Endothelial cell of umbilical vein (primary cell): ENCODE measurements at regions not wholly inside any gene's neighbourhood (a gene's known extent, or its start where the extent isn't known, plus 50 kb on each side); places are given as distances from the start of the nearest gene placed in this dataset.

Experiments
- BruUV-seq: library from RNA; stranded (reverse); fragments of 400-500 nt; replicated peaks from 2 replicates; lab custom pipeline; 2021; lab: Mats Ljungman, UMichigan
- CTCF ChIA-PET: fragments of 300-600, 350-600 bp; sonication (Branson Sonifier 250); formaldehyde crosslinking; loops from one replicate; lab custom pipeline; 2021; ENCODE audit warnings: antibody characterized with exemption, inconsistent platforms; lab: Charles Lee
- POLR2A ChIA-PET: fragments of 300-600, 350-600 bp; sonication (Branson Sonifier 250); formaldehyde crosslinking; loops from one replicate; lab custom pipeline; 2021; ENCODE audit warnings: antibody characterized with exemption, inconsistent platforms; lab: Charles Lee
- DNase-seq: peaks from one replicate; pipeline ENCODE4 v3.0.0-alpha.2; 2011; ENCODE audit warnings: low read depth, low spot score
- FAIRE-seq: peaks from 2 replicates; lab custom pipeline; 2011; peaks lifted over from hg19 to GRCh38; lab: Jason Lieb, UNC
- H2AFZ ChIP-seq: 2 replicates; pipeline ENCODE4 v1.6.0; 2012; ENCODE audit warnings: low read depth, low read length, control low read depth, inconsistent platforms
- H3K27ac ChIP-seq: 2 replicates; pipeline ENCODE4 v1.5.1; 2011; ENCODE audit warnings: low read depth, mild to moderate bottlenecking, control low read depth, low read length, moderate library complexity; ENCODE audit not compliant: insufficient read depth
- H3K27me3 ChIP-seq, 2 experiments: 2 replicates each; pipeline versions ENCODE4 v1.6.0 to v1.6.1; 2011; ENCODE audit warnings: low read length in 2 of 2, mixed read lengths in 1 of 2; ENCODE audit not compliant: control insufficient read depth in 2 of 2, insufficient read depth in 2 of 2
- H3K36me3 ChIP-seq, 2 experiments: 2 replicates in 1 of 2; 3 replicates in 1 of 2; pipeline ENCODE4 v1.5.1; 2011; ENCODE audit warnings: low read length in 2 of 2, mild to moderate bottlenecking in 1 of 2, moderate library complexity in 1 of 2; ENCODE audit not compliant: control insufficient read depth in 2 of 2, insufficient read depth in 2 of 2; ENCODE audit errors: extremely low read depth in 1 of 2
- H3K4me1 ChIP-seq: 3 replicates; pipeline ENCODE4 v1.5.1; 2011; ENCODE audit warnings: mild to moderate bottlenecking, low read length; ENCODE audit not compliant: control insufficient read depth, insufficient read depth; ENCODE audit errors: extremely low read depth
- H3K4me2 ChIP-seq: 2 replicates; pipeline ENCODE4 v1.6.1; 2011; ENCODE audit warnings: low read length, control low read depth, mixed read lengths; ENCODE audit not compliant: insufficient read depth
- H3K4me3 ChIP-seq, 3 experiments: fragments of 200-600 bp in 1 of 3; sonication (generic), shearing (Covaris generic) in 1 of 3; replicated peaks in 1 of 3; 2 replicates each; pipeline ENCODE4 v1.5.1; 2011 to 2016; ENCODE audit warnings: control low read depth in 3 of 3, low read length in 3 of 3, mild to moderate bottlenecking in 2 of 3, inconsistent platforms in 1 of 3, low read depth in 1 of 3, moderate library complexity in 1 of 3; ENCODE audit not compliant: insufficient read depth in 1 of 3
- H3K79me2 ChIP-seq: 2 replicates; pipeline ENCODE4 v1.6.0; 2012; ENCODE audit warnings: low read length, inconsistent platforms; ENCODE audit not compliant: control insufficient read depth, insufficient read depth
- H3K9ac ChIP-seq: replicated peaks from 2 replicates; pipeline ENCODE3; 2011; ENCODE audit warnings: low read length, control low read depth; ENCODE audit not compliant: insufficient read depth; ENCODE audit errors: extremely low read depth
- H3K9me1 ChIP-seq: replicated peaks from 3 replicates; pipeline ENCODE4 v1.6.0; 2011; ENCODE audit warnings: mild to moderate bottlenecking, low read length; ENCODE audit not compliant: control insufficient read depth, insufficient read depth; ENCODE audit errors: extremely low read depth
- H3K9me3 ChIP-seq: replicated peaks from 2 replicates; pipeline ENCODE4 v1.5.1; 2012; ENCODE audit warnings: low read length, inconsistent platforms; ENCODE audit not compliant: control insufficient read depth, insufficient read depth
- H4K20me1 ChIP-seq: replicated peaks from 2 replicates; pipeline ENCODE3; 2011; ENCODE audit warnings: mild to moderate bottlenecking, low read length; ENCODE audit not compliant: control insufficient read depth, insufficient read depth; ENCODE audit errors: extremely low read depth
- CTCF ChIP-seq, 2 donors: IDR thresholded peaks; 1 replicate in 1 of 2; 2 replicates in 1 of 2; pipeline ENCODE4 v1.5.1; 2011; ENCODE audit warnings: low read length in 2 of 2, mild to moderate bottlenecking in 2 of 2, moderate library complexity in 2 of 2, control low read depth in 1 of 2, inconsistent platforms in 1 of 2, low read depth in 1 of 2; ENCODE audit not compliant: insufficient read depth in 1 of 2; ENCODE audit errors: extremely low read depth in 1 of 2
- EZH2 ChIP-seq: IDR thresholded peaks from 2 replicates; pipeline ENCODE4 v1.6.1; 2012; ENCODE audit warnings: borderline replicate concordance, low read depth, mild to moderate bottlenecking, moderate library complexity, low read length, inconsistent platforms; ENCODE audit not compliant: severe bottlenecking
- FOS ChIP-seq: IDR thresholded peaks from 2 replicates; pipeline ENCODE4 v1.6.1; 2011; ENCODE audit warnings: mild to moderate bottlenecking, low read length, moderate library complexity, borderline replicate concordance; ENCODE audit not compliant: insufficient read depth
- JUN ChIP-seq: IDR thresholded peaks from 2 replicates; pipeline ENCODE4 v1.6.1; 2011; ENCODE audit warnings: borderline replicate concordance, low read depth; ENCODE audit not compliant: insufficient read length, insufficient read depth
- MYC ChIP-seq: IDR thresholded peaks from one replicate; pipeline ENCODE4 v1.6.1; 2011; ENCODE audit warnings: mild to moderate bottlenecking, low read depth, low read length
- POLR2A ChIP-seq: IDR thresholded peaks from 2 replicates; pipeline ENCODE4 v1.6.1; 2012; ENCODE audit warnings: low read depth, mild to moderate bottlenecking, control low read depth, low read length
- POLR2AphosphoS5 ChIP-seq: IDR thresholded peaks from 2 replicates; pipeline ENCODE4 v1.6.1; 2012; ENCODE audit warnings: low read depth, mild to moderate bottlenecking, control low read depth, low read length, moderate library complexity; ENCODE audit not compliant: insufficient read depth
- dilution Hi-C: fragments of 300-500 bp; cut with MboI; formaldehyde crosslinking; loops from one replicate; pipeline ENCODE4 v1.15.0; 2019; ENCODE audit warnings: low sequenced_read_pairs; ENCODE audit not compliant: extremely low pct_ligation_motif_present
- intact Hi-C: fragments of 100-400 bp; cut with micrococcal nuclease; formaldehyde crosslinking; loops from one replicate; pipeline ENCODE4 v1.10.0; 2022
- TF ChIP-seq, protein P1 (sequence below): IDR thresholded peaks from 2 replicates; pipeline ENCODE4 v1.6.1; 2011; ENCODE audit not compliant: insufficient read depth, insufficient read length

DNA sequence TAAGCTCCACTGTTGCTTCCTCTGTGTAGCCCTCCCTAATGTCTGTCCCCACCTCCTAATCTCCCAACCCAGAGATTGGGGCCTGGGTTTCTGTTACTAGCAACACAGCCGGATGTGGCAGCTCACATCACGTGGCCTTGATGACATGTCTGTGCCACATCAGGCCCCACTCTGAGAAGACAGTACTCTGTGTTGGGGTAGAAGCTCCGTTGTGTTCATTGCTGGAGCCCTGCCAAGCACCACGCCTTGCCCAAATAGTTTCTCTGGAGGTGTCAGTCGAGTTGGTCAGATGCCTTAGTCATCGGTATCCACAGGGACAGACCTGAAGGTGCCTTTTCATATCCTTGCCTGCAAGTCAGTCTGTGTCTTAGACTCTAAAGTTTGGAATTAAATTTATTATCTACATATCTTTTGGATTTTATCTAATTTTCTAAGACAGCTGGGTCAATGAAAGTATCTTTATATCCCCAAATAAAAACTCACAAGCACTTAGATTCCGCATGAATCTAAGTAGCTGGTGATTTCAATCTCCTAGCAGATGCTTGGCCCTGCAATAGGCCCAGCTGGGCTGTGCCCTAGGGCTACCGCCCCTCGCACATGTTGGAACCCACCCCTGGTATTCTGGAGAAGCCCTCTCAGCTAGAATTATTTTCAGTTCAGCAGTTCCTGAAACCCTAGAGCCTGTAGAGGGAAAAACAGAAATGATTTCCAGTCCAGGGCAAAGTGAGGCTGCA lies 204.0 kb upstream of the TSHZ3 start:
- dilution Hi-C loops, result no loop called here
- ChIA-PET POLR2A (no interaction called here), CTCF (no interaction called here)
- BruUV-seq, result no TSS peak
- FAIRE-seq (no peak), DNase-seq (no peak)
- no peak overlapping the region for H3K4me2 ChIP-seq
- intact Hi-C loops, result no loop called here
- no peaks in the 10 kb centered on the region for H3K36me3 ChIP-seq
- no peaks in the 10 kb centered on the region for H3K27me3 ChIP-seq
- H3K9me1 ChIP-seq, result no peaks in the 10 kb centered on the region
- no peaks in the 10 kb centered on the region for H3K79me2 ChIP-seq
- TF ChIP-seq EZH2 (no peak), MYC (no peak), FOS (no peak), JUN (no peak), CTCF (IDR thresholded peaks at IDR 0.05; ENCODE audit: extremely low read depth in 1 of 2, insufficient read depth in 1 of 2, low read depth in 1 of 2, low read length in 2 of 2) (no peak), POLR2AphosphoS5 (no peak), POLR2A (no peak)
- TF ChIP-seq, protein P1, sequence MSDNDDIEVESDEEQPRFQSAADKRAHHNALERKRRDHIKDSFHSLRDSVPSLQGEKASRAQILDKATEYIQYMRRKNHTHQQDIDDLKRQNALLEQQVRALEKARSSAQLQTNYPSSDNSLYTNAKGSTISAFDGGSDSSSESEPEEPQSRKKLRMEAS, result no peak
- H3K9ac ChIP-seq, result no peak overlapping the region
- H3K4me3 ChIP-seq, result no peak overlapping the region
- no peaks in the 10 kb centered on the region for H3K4me1 ChIP-seq
- peaks cover 4% of the 10 kb centered on the region for H3K9me3 ChIP-seq
- no peak overlapping the region for H3K27ac ChIP-seq
- no peaks in the 10 kb centered on the region for H4K20me1 ChIP-seq
- H2AFZ ChIP-seq, result no peak overlapping the region
